Gastroesophageal sphincter (tissue), 3 donors: ENCODE measurements at regions not wholly inside any gene's neighbourhood (a gene's known extent, or its start where the extent isn't known, plus 50 kb on each side); places are given as distances from the start of the nearest gene placed in this dataset.

Experiments used
- CTCF ChIP-seq, 4 experiments: fragments of 200-600 bp in 2 of 4; fragments of 450-650 bp in 2 of 4; sonication (generic) in 1 of 4; IDR thresholded peaks; one replicate each; pipeline ENCODE4 v1.5.1; 2017 to 2019; ENCODE audit warnings: antibody characterized with exemption in 4 of 4, mild to moderate bottlenecking in 2 of 4, moderate library complexity in 2 of 4
- EP300 ChIP-seq: sonication (generic); formaldehyde crosslinking; IDR thresholded peaks from one replicate; pipeline ENCODE4 v1.6.1; 2017; ENCODE audit warnings: antibody characterized with exemption, mild to moderate bottlenecking
- POLR2A ChIP-seq, 2 donors: fragments of 450-650 bp; IDR thresholded peaks; one replicate each; pipeline ENCODE4 v1.6.1; 2017; ENCODE audit warnings: antibody characterized with exemption in 2 of 2, mild to moderate bottlenecking in 2 of 2, moderate library complexity in 1 of 2
- POLR2AphosphoS5 ChIP-seq: sonication (generic); formaldehyde crosslinking; IDR thresholded peaks from one replicate; pipeline ENCODE4 v1.6.1; 2017; ENCODE audit warnings: antibody characterized with exemption

- TF ChIP-seq CTCF (IDR thresholded peaks at IDR 0.05), result no peak
- no peak for TF ChIP-seq EP300
- no peak for TF ChIP-seq POLR2A (IDR thresholded peaks at IDR 0.05)
- TF ChIP-seq POLR2AphosphoS5, result no peak
Measured at GRCh38 chr5:124606543-124606942, 139.9 kb downstream of the ZNF608 start.
